Smooth muscle cell (in vitro differentiated cells): ENCODE measurements at regions not wholly inside any gene's neighbourhood (a gene's known extent, or its start where the extent isn't known, plus 50 kb on each side); places are given as distances from the start of the nearest gene placed in this dataset.
A peak's percentile ranks its signal among the peaks of the same experiment; 100 is the strongest.

Experiments
- DNase-seq: peaks from one replicate; lab custom pipeline; 2025; ENCODE audit not compliant: unreplicated experiment; lab: John Stamatoyannopoulos, UW
- H2AFZ ChIP-seq: fragments of 200-600 bp; sonication (generic); 2 replicates; pipeline ENCODE4 v1.6.0; 2016; ENCODE audit warnings: antibody characterized with exemption, low read depth, mild to moderate bottlenecking
- H3F3A ChIP-seq: fragments of 200-600 bp; sonication (generic); 2 replicates; pipeline ENCODE4 v1.6.0; 2017; ENCODE audit warnings: antibody characterized with exemption, low read depth
- H3K27ac ChIP-seq: fragments of 200-600 bp; sonication (generic); 2 replicates; pipeline ENCODE4 v1.5.1; 2016; ENCODE audit warnings: low read depth, mild to moderate bottlenecking
- H3K27me3 ChIP-seq: fragments of 200-600 bp; sonication (generic); 2 replicates; pipeline ENCODE4 v1.6.1; 2016; ENCODE audit warnings: low read depth, mild to moderate bottlenecking
- H3K36me3 ChIP-seq: fragments of 200-600 bp; sonication (generic); 2 replicates; pipeline ENCODE4 v1.5.1; 2016; ENCODE audit warnings: low read depth
- H3K4me1 ChIP-seq: fragments of 200-600 bp; sonication (generic); 2 replicates; pipeline ENCODE4 v1.5.1; 2016; ENCODE audit warnings: low read depth
- H3K4me2 ChIP-seq: fragments of 200-600 bp; sonication (generic); 2 replicates; pipeline ENCODE4 v1.6.0; 2016; ENCODE audit warnings: mild to moderate bottlenecking
- H3K4me3 ChIP-seq: fragments of 200-600 bp; sonication (generic); 2 replicates; pipeline ENCODE4 v1.5.1; 2016; ENCODE audit warnings: mild to moderate bottlenecking
- H3K79me2 ChIP-seq: fragments of 200-600 bp; sonication (generic); 2 replicates; pipeline ENCODE4 v1.6.0; 2016; ENCODE audit warnings: low read depth, mild to moderate bottlenecking
- H3K9ac ChIP-seq: fragments of 200-600 bp; sonication (generic); 2 replicates; pipeline ENCODE4 v1.6.0; 2016; ENCODE audit warnings: low read depth
- H3K9me3 ChIP-seq: fragments of 200-600 bp; sonication (generic); replicated peaks from 2 replicates; pipeline ENCODE4 v1.5.1; 2016; ENCODE audit warnings: low read depth
- H4K20me1 ChIP-seq: fragments of 200-600 bp; sonication (generic); 2 replicates; pipeline ENCODE4 v1.6.0; 2016; ENCODE audit warnings: low read depth
- WGBS: methylation state at CpG from one replicate; pipeline ENCODE4 v1.1.7; 2016; ENCODE audit warnings: low lambda C conversion rate; 5-methylcytosine and 5-hydroxymethylcytosine counted together
- TF ChIP-seq, protein P1 (sequence below): fragments of 200-600 bp; sonication (generic); IDR thresholded peaks from 2 replicates; pipeline ENCODE4 v1.5.1; 2017; ENCODE audit warnings: borderline replicate concordance, mild to moderate bottlenecking, antibody characterized with exemption; ENCODE audit not compliant: insufficient read depth, poor library complexity, severe bottlenecking

DNA sequence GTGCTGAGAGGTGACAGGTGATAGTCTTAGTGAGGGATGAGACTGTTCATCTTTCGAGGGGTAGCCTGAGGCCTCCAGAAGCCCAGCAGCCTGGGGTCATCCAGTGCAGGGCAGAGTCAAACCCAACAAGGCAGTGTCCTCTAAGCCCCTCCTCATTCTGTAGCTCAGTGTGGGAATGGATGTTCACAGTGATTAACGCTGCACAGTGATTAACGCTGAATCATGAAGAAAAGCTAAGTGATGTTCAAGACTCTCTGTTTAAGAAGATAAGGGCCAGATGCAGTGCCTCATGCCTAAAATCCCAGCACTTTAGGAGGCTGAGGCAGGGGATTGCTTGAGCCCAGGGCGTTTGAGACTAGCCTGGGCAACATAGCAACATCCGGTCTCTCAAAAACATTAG lies 56.3 kb upstream of the LAPTM4A start:
- Histone ChIP-seq H3F3A (peaks cover 7% of the 10 kb centered on the region), H3K79me2 (no peaks in the 10 kb centered on the region), H3K4me1 (peaks cover 6% of the 10 kb centered on the region), H3K27me3 (no peaks in the 10 kb centered on the region), H3K9ac (no peak overlapping the region), H3K36me3 (no peaks in the 10 kb centered on the region), H3K4me3 (no peak overlapping the region), H3K4me2 (peak overlapping the region; percentile 19), H2AFZ (no peak overlapping the region), H3K27ac (peak overlapping the region; percentile 17), H3K9me3 (no peaks in the 10 kb centered on the region), H4K20me1 (no peaks in the 10 kb centered on the region)
- 27% methylated on average over 5 of the region's 5 CpGs for WGBS
- DNase-seq = no peak
- TF ChIP-seq, protein P1, sequence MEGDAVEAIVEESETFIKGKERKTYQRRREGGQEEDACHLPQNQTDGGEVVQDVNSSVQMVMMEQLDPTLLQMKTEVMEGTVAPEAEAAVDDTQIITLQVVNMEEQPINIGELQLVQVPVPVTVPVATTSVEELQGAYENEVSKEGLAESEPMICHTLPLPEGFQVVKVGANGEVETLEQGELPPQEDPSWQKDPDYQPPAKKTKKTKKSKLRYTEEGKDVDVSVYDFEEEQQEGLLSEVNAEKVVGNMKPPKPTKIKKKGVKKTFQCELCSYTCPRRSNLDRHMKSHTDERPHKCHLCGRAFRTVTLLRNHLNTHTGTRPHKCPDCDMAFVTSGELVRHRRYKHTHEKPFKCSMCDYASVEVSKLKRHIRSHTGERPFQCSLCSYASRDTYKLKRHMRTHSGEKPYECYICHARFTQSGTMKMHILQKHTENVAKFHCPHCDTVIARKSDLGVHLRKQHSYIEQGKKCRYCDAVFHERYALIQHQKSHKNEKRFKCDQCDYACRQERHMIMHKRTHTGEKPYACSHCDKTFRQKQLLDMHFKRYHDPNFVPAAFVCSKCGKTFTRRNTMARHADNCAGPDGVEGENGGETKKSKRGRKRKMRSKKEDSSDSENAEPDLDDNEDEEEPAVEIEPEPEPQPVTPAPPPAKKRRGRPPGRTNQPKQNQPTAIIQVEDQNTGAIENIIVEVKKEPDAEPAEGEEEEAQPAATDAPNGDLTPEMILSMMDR = no peak

DNA sequence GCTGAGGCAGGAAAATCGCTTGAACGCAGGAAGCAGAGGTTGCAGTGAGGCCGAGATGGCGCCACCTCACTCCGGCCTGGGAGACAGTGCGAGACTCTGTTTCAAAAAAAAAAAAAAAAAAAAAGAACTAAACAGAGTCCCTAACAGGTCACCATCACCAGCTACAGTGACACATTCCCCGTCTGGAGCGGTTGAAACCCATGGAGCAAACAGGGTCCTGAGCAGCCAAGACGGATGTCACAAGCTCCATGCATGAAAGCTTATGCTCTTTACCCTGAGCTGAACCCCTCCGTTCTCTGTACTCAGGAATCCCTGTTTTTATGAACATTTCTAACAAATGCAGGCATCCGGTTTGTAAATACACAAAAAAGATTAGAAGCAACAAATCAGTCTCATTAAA lies 55.9 kb upstream of the LAPTM4A start:
- no peaks in the 10 kb centered on the region for H3K27me3 ChIP-seq
- H3K27ac ChIP-seq = peak overlapping the region; percentile 17
- H3K9ac ChIP-seq = no peak overlapping the region
- TF ChIP-seq, protein P1 = no peak
- no peaks in the 10 kb centered on the region for H4K20me1 ChIP-seq
- peaks cover 6% of the 10 kb centered on the region for H3K4me1 ChIP-seq
- H3K4me3 ChIP-seq = no peak overlapping the region
- no peaks in the 10 kb centered on the region for H3K79me2 ChIP-seq
- DNase-seq = no peak
- 77% methylated on average over 11 of the region's 11 CpGs for WGBS
- H3K4me2 ChIP-seq = no peak overlapping the region
- no peaks in the 10 kb centered on the region for H3K9me3 ChIP-seq
- H3K36me3 ChIP-seq = no peaks in the 10 kb centered on the region
- H3F3A ChIP-seq = peaks cover 7% of the 10 kb centered on the region
- H2AFZ ChIP-seq = no peak overlapping the region

DNA sequence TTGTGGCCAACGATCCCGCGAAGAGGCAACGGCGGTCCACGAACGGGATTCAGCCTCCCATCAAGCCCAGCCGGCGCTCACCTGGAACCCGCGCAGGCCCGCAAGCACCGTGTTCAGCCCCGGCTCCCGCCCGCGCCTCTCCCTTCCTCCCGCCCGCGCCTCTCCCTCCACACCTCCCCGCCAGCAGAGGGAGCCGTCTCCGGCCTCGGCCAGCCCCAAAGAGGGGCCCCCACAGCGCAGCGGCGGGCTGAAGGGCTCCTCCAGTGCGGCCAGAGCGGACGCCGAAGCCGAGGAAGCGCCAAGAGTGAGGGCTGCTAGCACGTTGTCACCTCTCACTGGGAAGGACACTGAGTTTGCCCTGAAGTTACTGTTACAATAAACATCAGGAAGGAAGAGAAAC lies 55.3 kb upstream of the LAPTM4A start:
- DNase-seq = no peak
- Histone ChIP-seq H2AFZ (peak overlapping the region; percentile 90), H3K27me3 (no peaks in the 10 kb centered on the region), H3K79me2 (no peaks in the 10 kb centered on the region), H3K4me2 (peak overlapping the region; percentile 75), H3F3A (peaks cover 7% of the 10 kb centered on the region), H4K20me1 (no peaks in the 10 kb centered on the region), H3K4me3 (peak overlapping the region; percentile 39), H3K36me3 (no peaks in the 10 kb centered on the region), H3K9ac (no peak overlapping the region), H3K4me1 (peaks cover 6% of the 10 kb centered on the region), H3K27ac (no peak overlapping the region), H3K9me3 (no peaks in the 10 kb centered on the region)
- TF ChIP-seq, protein P1 = peak; percentile 60
- 12% methylated on average over 13 of the region's 34 CpGs for whole genome bisulfite sequencing

DNA sequence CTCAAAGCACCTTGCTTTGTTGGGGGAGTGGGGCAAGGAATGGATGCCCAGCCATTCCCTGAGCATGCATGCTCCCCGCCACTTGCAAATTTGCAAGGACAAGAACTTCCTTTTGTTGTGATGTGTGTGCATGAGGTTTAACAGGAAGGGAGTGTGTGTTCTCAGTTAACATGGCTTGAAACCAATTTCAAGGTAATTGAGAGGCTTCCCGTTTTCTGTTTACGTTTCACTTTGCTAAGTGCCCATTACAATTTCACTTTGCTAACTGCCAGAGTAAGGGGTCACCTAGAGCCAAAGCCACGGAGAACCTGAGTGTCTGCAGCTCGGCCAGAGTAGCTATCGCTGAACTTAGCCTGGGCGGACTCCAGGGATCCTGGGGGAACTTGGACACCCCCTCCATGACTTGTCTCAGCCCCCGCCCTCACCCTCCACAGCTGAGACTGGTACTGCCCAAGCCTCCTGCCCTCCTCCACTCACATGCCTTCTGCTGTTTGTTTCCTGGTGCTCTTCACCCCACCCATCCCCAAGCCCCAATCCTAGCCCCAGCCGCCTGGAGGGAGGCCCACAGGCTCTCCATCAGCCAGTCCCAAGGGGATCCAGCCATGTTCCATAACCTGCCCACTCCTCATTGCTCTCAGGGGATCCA lies 53.6 kb upstream of the LAPTM4A start:
- 88% methylated on average over 9 of the region's 9 CpGs for WGBS
- H3K9me3 ChIP-seq = no peaks in the 10 kb centered on the region

More for the DNA sequence above, 53.6 kb upstream of the LAPTM4A start:
- Histone ChIP-seq H3K79me2 (no peaks in the 10 kb centered on the region), H3K27me3 (no peaks in the 10 kb centered on the region), H2AFZ (no peak overlapping the region), H3K36me3 (no peaks in the 10 kb centered on the region), H3K4me1 (peaks cover 6% of the 10 kb centered on the region), H3K27ac (no peak overlapping the region), H3K9ac (no peak overlapping the region), H4K20me1 (no peaks in the 10 kb centered on the region), H3K4me3 (no peak overlapping the region), H3K4me2 (no peak overlapping the region), H3F3A (peaks cover 7% of the 10 kb centered on the region)
- TF ChIP-seq, protein P1 = no peak
- no peak for DNase-seq
